ENCODE measurements at regions not wholly inside any gene's neighbourhood (a gene's known extent, or its start where the extent isn't known, plus 50 kb on each side); places are given as distances from the start of the nearest gene placed in this dataset.

GRCh38 chr2:34388446-34388845 is 789.3 kb upstream of the FAM98A start:
- DNase-seq (ENCODE audit: low read depth in 1 of 2, low spot score in 2 of 2) (no peak), FAIRE-seq (no peak)
- Histone ChIP-seq H3K23me2 (ENCODE audit: low read depth, low read length) (no peaks in the 10 kb centered on the region), H2BK12ac (ENCODE audit: low read depth, low read length) (no peak overlapping the region), H3K56ac (replicated peaks; ENCODE audit: insufficient read length, low read depth, low read length) (no peak overlapping the region), H3K23ac (ENCODE audit: insufficient read length) (no peak overlapping the region), H2BK15ac (ENCODE audit: low read length) (no peak overlapping the region), H3K18ac (ENCODE audit: extremely low read depth, low read length) (no peak overlapping the region), H3K4ac (replicated peaks; ENCODE audit: insufficient read length, low read depth, low read length) (no peak overlapping the region), H3K79me2 (ENCODE audit: control insufficient read depth in 1 of 2, insufficient read depth in 2 of 2, low read length in 2 of 2) (no peaks in the 10 kb centered on the region), H4K5ac (ENCODE audit: insufficient read length, low read depth, low read length) (no peak overlapping the region), H2BK120ac (replicated peaks; ENCODE audit: low read depth, low read length) (no peak overlapping the region), H3K14ac (ENCODE audit: insufficient read length) (no peak overlapping the region), H3K9me3 (ENCODE audit: insufficient read depth in 2 of 2, low read depth in 1 of 2, low read length in 1 of 2) (no peaks in the 10 kb centered on the region), H4K20me1 (replicated peaks in 1 of 2; ENCODE audit: control insufficient read depth in 1 of 2, insufficient read depth in 2 of 2, low read length in 2 of 2) (no peaks in the 10 kb centered on the region), H2AFZ (ENCODE audit: low read length) (no peak overlapping the region), H2AK5ac (ENCODE audit: low read depth, low read length) (no peak overlapping the region), H4K8ac (ENCODE audit: extremely low read depth, insufficient read depth, low read length) (no peak overlapping the region), H3K79me1 (ENCODE audit: low read depth, low read length) (no peaks in the 10 kb centered on the region), H2BK5ac (ENCODE audit: low read depth, low read length) (no peak overlapping the region), H3K4me1 (replicated peaks in 1 of 4; ENCODE audit: control insufficient read depth in 3 of 4, insufficient read depth in 4 of 4, low read length in 3 of 4) (peaks cover 0 to 4% (median 0%) of the 10 kb centered on the region in 4 experiments; a peak in 1 of 7 replicates), H3K27ac (ENCODE audit: low read depth, low read length) (no peak overlapping the region), H2BK20ac (ENCODE audit: low read length) (no peak overlapping the region), H3K4me3 (ENCODE audit: extremely low read depth in 1 of 4, insufficient read depth in 2 of 4, low read depth in 3 of 4, low read length in 4 of 4) (no peak overlapping the region), H3K36me3 (ENCODE audit: control insufficient read depth in 2 of 4, insufficient read depth in 4 of 4, low read length in 3 of 4) (no peaks in the 10 kb centered on the region), H4K91ac (replicated peaks; ENCODE audit: insufficient read length, low read length) (no peak overlapping the region), H3K27me3 (replicated peaks in 1 of 4; ENCODE audit: control insufficient read depth in 3 of 4, extremely low read depth in 1 of 4, insufficient read depth in 3 of 4, low read length in 3 of 4) (no peaks in the 10 kb centered on the region), H3K9ac (replicated peaks in 1 of 4; ENCODE audit: extremely low read depth in 1 of 4, low read depth in 3 of 4, low read length in 3 of 4) (no peak overlapping the region), H3K4me2 (ENCODE audit: insufficient read depth in 1 of 2, low read depth in 2 of 2, low read length in 2 of 2) (no peak overlapping the region)
- ChIA-PET CTCF (ENCODE audit: partially characterized antibody) (no interaction called here), POLR2A (ENCODE audit: partially characterized antibody) (no interaction called here)
- WGBS, 2 experiments (ENCODE audit: extremely low coverage in 1 of 2, insufficient coverage in 1 of 2, insufficient read length in 1 of 2, insufficient replicate concordance in 2 of 2, low coverage in 1 of 2, low lambda C conversion rate in 2 of 2, missing lambda C conversion rate in 1 of 2), result 86% methylated on average over 2 of the region's 2 CpGs; no CpG with 5 or more reads in 1 of the 2 experiments
- no peak for TF ChIP-seq SUZ12 (IDR thresholded peaks at IDR 0.05; ENCODE audit: low read length)
- no peak for TF ChIP-seq EGR1 (IDR thresholded peaks at IDR 0.05; ENCODE audit: borderline replicate concordance, low read depth, low read length)
- TF ChIP-seq PHF8 (conservative IDR thresholded peaks at IDR 0.05; ENCODE audit: low read depth, low read length), result no peak
- TF ChIP-seq CHD2 (IDR thresholded peaks at IDR 0.05; ENCODE audit: low read length), result no peak
- no peak for TF ChIP-seq CBX8 (IDR thresholded peaks at IDR 0.05; ENCODE audit: borderline replicate concordance, low read depth, low read length)
- no peak for TF ChIP-seq YY1 (IDR thresholded peaks at IDR 0.05; ENCODE audit: low read depth, low read length)
- no peak for TF ChIP-seq CREB1 (IDR thresholded peaks at IDR 0.05)
- TF ChIP-seq HDAC6 (IDR thresholded peaks at IDR 0.05; ENCODE audit: low read depth, low read length), result no peak
- TF ChIP-seq SRF (IDR thresholded peaks at IDR 0.05; ENCODE audit: low read depth, low read length), result no peak

Data from H1 (cell line).